KMS-11 (cell line): ENCODE measurements at regions not wholly inside any gene's neighbourhood (a gene's known extent, or its start where the extent isn't known, plus 50 kb on each side); places are given as distances from the start of the nearest gene placed in this dataset.

Source experiments
- H2AFZ ChIP-seq: fragments of 200-600 bp; sonication (generic); 2 replicates; pipeline ENCODE4 v1.6.1; 2016; ENCODE audit warnings: antibody characterized with exemption, mixed run types, low read depth
- H3K27ac ChIP-seq: fragments of 200-600 bp; sonication (generic); 2 replicates; pipeline ENCODE4 v1.6.1; 2016; ENCODE audit warnings: mild to moderate bottlenecking, mixed run types
- H3K27me3 ChIP-seq: fragments of 200-600 bp; sonication (generic); 2 replicates; pipeline ENCODE4 v1.6.1; 2017; ENCODE audit warnings: mild to moderate bottlenecking, low read depth, mixed run types, moderate library complexity; ENCODE audit not compliant: insufficient read depth
- H3K36me3 ChIP-seq: fragments of 200-600 bp; sonication (generic); 2 replicates; pipeline ENCODE4 v1.6.1; 2017; ENCODE audit warnings: mild to moderate bottlenecking, mixed run types; ENCODE audit not compliant: insufficient read depth
- H3K4me1 ChIP-seq: fragments of 200-600 bp; sonication (generic); 2 replicates; pipeline ENCODE4 v1.6.1; 2016; ENCODE audit warnings: mild to moderate bottlenecking, low read depth, mixed run types; ENCODE audit not compliant: poor library complexity, severe bottlenecking
- H3K4me2 ChIP-seq: fragments of 200-600 bp; sonication (generic); 2 replicates; pipeline ENCODE4 v1.7.0; 2016; ENCODE audit warnings: mild to moderate bottlenecking, mixed run types
- H3K4me3 ChIP-seq: fragments of 200-600 bp; sonication (generic); IDR thresholded peaks from 2 replicates; pipeline ENCODE4 v1.6.1; 2017; ENCODE audit warnings: low read depth, low read length, mixed read lengths; ENCODE audit not compliant: insufficient read depth
- H3K79me2 ChIP-seq: fragments of 200-600 bp; sonication (generic); 2 replicates; pipeline ENCODE4 v1.6.1; 2016; ENCODE audit warnings: low read depth, mixed run types; ENCODE audit not compliant: insufficient read depth
- H3K9ac ChIP-seq: fragments of 200-600 bp; sonication (generic); 2 replicates; pipeline ENCODE4 v1.6.1; 2016; ENCODE audit warnings: mild to moderate bottlenecking, mixed run types
- H4K20me1 ChIP-seq: fragments of 200-600 bp; sonication (generic); 2 replicates; pipeline ENCODE4 v1.6.1; 2016; ENCODE audit warnings: mild to moderate bottlenecking, mixed run types; ENCODE audit not compliant: insufficient read depth
- CTCF ChIP-seq: fragments of 200-600 bp; sonication (generic); conservative IDR thresholded peaks from 2 replicates; pipeline ENCODE4 v1.6.1; 2017; ENCODE audit warnings: low read depth, mild to moderate bottlenecking, antibody characterized with exemption, low read length, moderate library complexity, mixed read lengths

- no peak overlapping the region for H2AFZ ChIP-seq
Observed at GRCh38 chr1:43031316-43032203, 72.9 kb upstream of the SLC2A1 start.

GRCh38 chr1:43024905-43025304 lies 66.2 kb upstream of the SLC2A1 start:
- no peak for TF ChIP-seq CTCF
- no peak overlapping the region for H3K27ac ChIP-seq
- no peak overlapping the region for H3K4me3 ChIP-seq
- no peak overlapping the region for H3K4me2 ChIP-seq
- H3K36me3 ChIP-seq = no peaks in the 10 kb centered on the region
- no peaks in the 10 kb centered on the region for H4K20me1 ChIP-seq
- H3K4me1 ChIP-seq = no peaks in the 10 kb centered on the region
- no peak overlapping the region for H3K9ac ChIP-seq
- H2AFZ ChIP-seq = no peak overlapping the region
- no peaks in the 10 kb centered on the region for H3K79me2 ChIP-seq
- no peaks in the 10 kb centered on the region for H3K27me3 ChIP-seq

More at GRCh38 chr1:43031316-43032203, 72.9 kb upstream of the SLC2A1 start:
- Histone ChIP-seq H3K27me3 (no peaks in the 10 kb centered on the region), H3K4me3 (no peak overlapping the region), H3K36me3 (no peaks in the 10 kb centered on the region), H3K9ac (no peak overlapping the region), H4K20me1 (no peaks in the 10 kb centered on the region), H3K4me2 (no peak overlapping the region), H3K4me1 (no peaks in the 10 kb centered on the region), H3K79me2 (no peaks in the 10 kb centered on the region), H3K27ac (no peak overlapping the region)
- no peak for TF ChIP-seq CTCF

GRCh38 chr1:43021547-43022474 lies 63.1 kb upstream of the SLC2A1 start:
- H3K4me3 ChIP-seq = no peak overlapping the region
- H3K4me2 ChIP-seq = no peak overlapping the region
- H3K4me1 ChIP-seq = no peaks in the 10 kb centered on the region
- no peaks in the 10 kb centered on the region for H3K79me2 ChIP-seq
- no peaks in the 10 kb centered on the region for H3K36me3 ChIP-seq
- TF ChIP-seq CTCF = no peak
- no peak overlapping the region for H3K27ac ChIP-seq
- H4K20me1 ChIP-seq = no peaks in the 10 kb centered on the region
- no peak overlapping the region for H2AFZ ChIP-seq
- no peak overlapping the region for H3K9ac ChIP-seq
- H3K27me3 ChIP-seq = no peaks in the 10 kb centered on the region

GRCh38 chr1:43019226-43019625 lies 60.6 kb upstream of the SLC2A1 start:
- Histone ChIP-seq H3K27me3 (no peaks in the 10 kb centered on the region), H3K36me3 (no peaks in the 10 kb centered on the region), H3K4me1 (no peaks in the 10 kb centered on the region), H3K4me2 (no peak overlapping the region), H3K4me3 (no peak overlapping the region), H4K20me1 (no peaks in the 10 kb centered on the region), H3K27ac (no peak overlapping the region), H2AFZ (no peak overlapping the region), H3K79me2 (no peaks in the 10 kb centered on the region), H3K9ac (no peak overlapping the region)
- TF ChIP-seq CTCF = no peak
